ENCODE measurements at regions not wholly inside any gene's neighbourhood (a gene's known extent, or its start where the extent isn't known, plus 50 kb on each side); places are given as distances from the start of the nearest gene placed in this dataset.

- H3K36me3 ChIP-seq (ENCODE audit: control insufficient read depth in 2 of 3, insufficient read depth in 3 of 3, low read length in 3 of 3): no peaks in the 10 kb centered on the region
- H3K4me1 ChIP-seq (ENCODE audit: control insufficient read depth in 2 of 3, insufficient read depth in 2 of 3, low read depth in 1 of 3, low read length in 3 of 3): peaks cover 0 to 7% (median 0%) of the 10 kb centered on the region in 3 donors
- no peak for FAIRE-seq
- peak in 1 of 5 donors; percentile 36 for DNase-seq
- no peak for TF ChIP-seq CTCF (IDR thresholded peaks at IDR 0.05; ENCODE audit: borderline replicate concordance, extremely low read depth, insufficient read depth)
- H3K27ac ChIP-seq (ENCODE audit: low read depth in 2 of 2, low read length in 2 of 2): no peak overlapping the region
- no peak overlapping the region for H3K9ac ChIP-seq (ENCODE audit: low read length in 3 of 3)
- intact Hi-C loops (cut with DNase I): no loop called here
- no peaks in the 10 kb centered on the region for H3K9me3 ChIP-seq (ENCODE audit: control insufficient read depth in 2 of 3, insufficient read depth in 1 of 3, low read length in 3 of 3)
- peaks cover 55% of the 10 kb centered on the region for H3K27me3 ChIP-seq (ENCODE audit: control insufficient read depth, insufficient read depth, low read length)
- no peak overlapping the region for H3K4me3 ChIP-seq (ENCODE audit: low read length in 3 of 3)
Measured at GRCh38 chr1:218166268-218166945, 118.7 kb upstream of the RRP15 start.

- Histone ChIP-seq H3K9ac (ENCODE audit: low read length in 3 of 3) (no peak overlapping the region), H3K27me3 (ENCODE audit: control insufficient read depth, insufficient read depth, low read length) (peaks cover 22% of the 10 kb centered on the region), H3K9me3 (ENCODE audit: control insufficient read depth in 2 of 3, insufficient read depth in 1 of 3, low read length in 3 of 3) (no peaks in the 10 kb centered on the region), H3K4me3 (ENCODE audit: low read length in 3 of 3) (no peak overlapping the region), H3K36me3 (ENCODE audit: control insufficient read depth in 2 of 3, insufficient read depth in 3 of 3, low read length in 3 of 3) (no peaks in the 10 kb centered on the region), H3K4me1 (ENCODE audit: control insufficient read depth in 2 of 3, insufficient read depth in 2 of 3, low read depth in 1 of 3, low read length in 3 of 3) (no peaks in the 10 kb centered on the region), H3K27ac (ENCODE audit: low read depth in 2 of 2, low read length in 2 of 2) (no peak overlapping the region)
- FAIRE-seq (peak; percentile 91), DNase-seq (peak in 2 of 5 donors; percentile 56 to 66)
- TF ChIP-seq CTCF (IDR thresholded peaks at IDR 0.05; ENCODE audit: borderline replicate concordance, extremely low read depth, insufficient read depth): peak; percentile 61
- intact Hi-C loops (cut with DNase I): no loop called here
Measured at GRCh38 chr1:218171302-218171893, 113.7 kb upstream of the RRP15 start.

GRCh38 chr1:218182455-218182854 is 102.6 kb upstream of the RRP15 start:
- FAIRE-seq (no peak), DNase-seq (no peak)
- H3K4me1 ChIP-seq (ENCODE audit: control insufficient read depth in 2 of 3, insufficient read depth in 2 of 3, low read depth in 1 of 3, low read length in 3 of 3): no peaks in the 10 kb centered on the region
- intact Hi-C loops (cut with DNase I): no loop called here
- no peak for TF ChIP-seq CTCF (IDR thresholded peaks at IDR 0.05; ENCODE audit: borderline replicate concordance, extremely low read depth, insufficient read depth)
- H3K9me3 ChIP-seq (ENCODE audit: control insufficient read depth in 2 of 3, insufficient read depth in 1 of 3, low read length in 3 of 3): no peaks in the 10 kb centered on the region
- no peak overlapping the region for H3K4me3 ChIP-seq (ENCODE audit: low read length in 3 of 3)
- H3K27ac ChIP-seq (ENCODE audit: low read depth in 2 of 2, low read length in 2 of 2): no peak overlapping the region
- H3K27me3 ChIP-seq (ENCODE audit: control insufficient read depth, insufficient read depth, low read length): no peaks in the 10 kb centered on the region
- no peaks in the 10 kb centered on the region for H3K36me3 ChIP-seq (ENCODE audit: control insufficient read depth in 2 of 3, insufficient read depth in 3 of 3, low read length in 3 of 3)
- H3K9ac ChIP-seq (ENCODE audit: low read length in 3 of 3): no peak overlapping the region
